OCI-LY3 (cell line): ENCODE measurements at regions not wholly inside any gene's neighbourhood (a gene's known extent, or its start where the extent isn't known, plus 50 kb on each side); places are given as distances from the start of the nearest gene placed in this dataset.

ENCODE experiments used
- H2AFZ ChIP-seq: fragments of 200-600, 300-600 bp; shearing (Covaris generic); 2 replicates; pipeline ENCODE4 v1.6.0; 2014; ENCODE audit warnings: antibody characterized with exemption, low read depth, low read length
- H3K27ac ChIP-seq: fragments of 200-600, 300-600 bp; sonication (generic); 2 replicates; pipeline ENCODE4 v1.5.1; 2014; ENCODE audit warnings: mild to moderate bottlenecking, low read length, moderate library complexity, mixed read lengths
- H3K27me3 ChIP-seq: fragments of 200-600, 300-600 bp; sonication (generic); 2 replicates; pipeline ENCODE4 v1.6.1; 2014; ENCODE audit warnings: low read depth, low read length, mixed read lengths
- H3K36me3 ChIP-seq: fragments of 200-600, 300-600 bp; sonication (generic); replicated peaks from 2 replicates; pipeline ENCODE3; 2014; ENCODE audit warnings: low read depth, low read length, mixed read lengths
- H3K4me1 ChIP-seq: fragments of 300-600, 200-600 bp; sonication (generic); 2 replicates; pipeline ENCODE4 v1.6.1; 2014; ENCODE audit warnings: low read length, mixed read lengths
- H3K4me2 ChIP-seq: fragments of 200-600, 300-600 bp; sonication (generic); 2 replicates; pipeline ENCODE4 v1.6.1; 2014; ENCODE audit warnings: low read length, mixed read lengths
- H3K4me3 ChIP-seq: fragments of 300-600, 200-600 bp; sonication (generic); 2 replicates; pipeline ENCODE4 v1.5.1; 2014; ENCODE audit warnings: antibody characterized with exemption, mild to moderate bottlenecking, low read length, moderate library complexity
- H3K79me2 ChIP-seq: fragments of 300-600, 200-600 bp; shearing (Covaris generic); 2 replicates; pipeline ENCODE4 v1.6.1; 2014; ENCODE audit warnings: mild to moderate bottlenecking, low read length, mixed read lengths
- H3K9ac ChIP-seq: fragments of 300-600, 200-600 bp; shearing (Covaris generic); 2 replicates; pipeline ENCODE4 v1.6.0; 2014; ENCODE audit warnings: mild to moderate bottlenecking, low read length, moderate library complexity
- H3K9me3 ChIP-seq: fragments of 200-600, 300-600 bp; shearing (Covaris generic); 2 replicates; pipeline ENCODE4 v1.6.1; 2014; ENCODE audit warnings: low read length, mixed read lengths; ENCODE audit not compliant: insufficient read depth
- H4K20me1 ChIP-seq: fragments of 200-600, 300-600 bp; sonication (generic); 2 replicates; pipeline ENCODE4 v1.6.1; 2016; ENCODE audit warnings: low read length, mixed read lengths; ENCODE audit not compliant: insufficient read depth
- CTCF ChIP-seq: fragments of 200-600, 300-600 bp; sonication (generic); IDR thresholded peaks from 2 replicates; pipeline ENCODE4 v1.5.1; 2014; ENCODE audit warnings: antibody characterized with exemption, low read length, low read depth
- EZH2phosphoT487 ChIP-seq: fragments of 200-600 bp; shearing (Covaris generic); IDR thresholded peaks from 2 replicates; pipeline ENCODE4 v1.6.1; 2018; ENCODE audit warnings: antibody characterized with exemption, mixed run types, low read depth

GRCh38 chr11:70906101-70906500 is 346.3 kb downstream of the SHANK2 start:
- H2AFZ ChIP-seq: no peak overlapping the region
- H3K4me3 ChIP-seq: no peak overlapping the region
- no peaks in the 10 kb centered on the region for H3K36me3 ChIP-seq
- H3K79me2 ChIP-seq: no peaks in the 10 kb centered on the region
- H4K20me1 ChIP-seq: no peaks in the 10 kb centered on the region
- H3K9me3 ChIP-seq: no peaks in the 10 kb centered on the region
- no peak overlapping the region for H3K9ac ChIP-seq
- no peak for TF ChIP-seq CTCF
- no peak for TF ChIP-seq EZH2phosphoT487
- no peaks in the 10 kb centered on the region for H3K4me1 ChIP-seq
- no peak overlapping the region for H3K27ac ChIP-seq
- H3K27me3 ChIP-seq: no peaks in the 10 kb centered on the region
- no peak overlapping the region for H3K4me2 ChIP-seq

GRCh38 chr11:70908223-70908622 is 344.2 kb downstream of the SHANK2 start:
- Histone ChIP-seq H3K9me3 (no peaks in the 10 kb centered on the region), H3K4me3 (no peak overlapping the region), H3K79me2 (no peaks in the 10 kb centered on the region), H3K4me1 (no peaks in the 10 kb centered on the region), H4K20me1 (no peaks in the 10 kb centered on the region), H3K27ac (no peak overlapping the region), H3K4me2 (no peak overlapping the region), H2AFZ (no peak overlapping the region), H3K36me3 (no peaks in the 10 kb centered on the region), H3K27me3 (peaks cover 6% of the 10 kb centered on the region), H3K9ac (no peak overlapping the region)
- TF ChIP-seq CTCF: no peak
- no peak for TF ChIP-seq EZH2phosphoT487

- peaks cover 10% of the 10 kb centered on the region for H3K27me3 ChIP-seq
- H4K20me1 ChIP-seq: no peaks in the 10 kb centered on the region
- no peaks in the 10 kb centered on the region for H3K4me1 ChIP-seq
- H3K27ac ChIP-seq: no peak overlapping the region
- TF ChIP-seq EZH2phosphoT487 (no peak), CTCF (no peak)
- no peaks in the 10 kb centered on the region for H3K36me3 ChIP-seq
- H2AFZ ChIP-seq: no peak overlapping the region
- no peak overlapping the region for H3K4me3 ChIP-seq
- no peaks in the 10 kb centered on the region for H3K79me2 ChIP-seq
- no peak overlapping the region for H3K9ac ChIP-seq
- no peak overlapping the region for H3K4me2 ChIP-seq
- H3K9me3 ChIP-seq: no peaks in the 10 kb centered on the region
Measured at GRCh38 chr11:70910835-70911234, 341.5 kb downstream of the SHANK2 start.

- no peak for TF ChIP-seq CTCF
- TF ChIP-seq EZH2phosphoT487: no peak
- no peak overlapping the region for H3K4me3 ChIP-seq
- H3K27me3 ChIP-seq: peaks cover 21% of the 10 kb centered on the region
- no peak overlapping the region for H2AFZ ChIP-seq
- H3K36me3 ChIP-seq: no peaks in the 10 kb centered on the region
- no peaks in the 10 kb centered on the region for H3K9me3 ChIP-seq
- no peaks in the 10 kb centered on the region for H3K4me1 ChIP-seq
- H3K79me2 ChIP-seq: no peaks in the 10 kb centered on the region
- H3K9ac ChIP-seq: no peak overlapping the region
- no peak overlapping the region for H3K4me2 ChIP-seq
- H3K27ac ChIP-seq: no peak overlapping the region
- H4K20me1 ChIP-seq: no peaks in the 10 kb centered on the region
Measured at GRCh38 chr11:70912226-70912840, 340.0 kb downstream of the SHANK2 start.
